GM23338 (cell line): ENCODE measurements at regions not wholly inside any gene's neighbourhood (a gene's known extent, or its start where the extent isn't known, plus 50 kb on each side); places are given as distances from the start of the nearest gene placed in this dataset.
"Not testable (repeated sequence)": the region's sequence is repeated elsewhere in the genome, so short reads cannot be mapped to it uniquely, and the experiment has no call there.

Experiments
- CREB1 ChIP-seq: fragments of 250-450 bp; sonication (Bioruptor Pico); IDR thresholded peaks from 2 replicates; pipeline ENCODE4 v1.5.0; 2020; ENCODE audit warnings: low read depth, mild to moderate bottlenecking, moderate library complexity
- EZH2 ChIP-seq: fragments of 200-600 bp; sonication (generic); IDR thresholded peaks from one replicate; pipeline ENCODE4 v1.8.0; 2017; ENCODE audit warnings: antibody characterized with exemption, mild to moderate bottlenecking, low read depth; ENCODE audit not compliant: unreplicated experiment
- EZH2phosphoT487 ChIP-seq: fragments of 200-600 bp; sonication (generic); IDR thresholded peaks from one replicate; pipeline ENCODE4 v1.8.1; 2018; ENCODE audit warnings: antibody characterized with exemption; ENCODE audit not compliant: unreplicated experiment
- JUNB ChIP-seq: IDR thresholded peaks from one replicate; pipeline ENCODE4 v1.6.1; 2016; ENCODE audit warnings: antibody characterized with exemption; ENCODE audit not compliant: unreplicated experiment
- POLR2AphosphoS5 ChIP-seq: IDR thresholded peaks from 2 replicates; pipeline ENCODE4 v1.6.1; 2016; ENCODE audit warnings: antibody characterized with exemption, low read depth
- TF ChIP-seq, protein P1 (sequence below), 2 experiments: fragments of 200-600 bp in 1 of 2; sonication (generic) in 1 of 2; conservative IDR thresholded peaks; 2 replicates each; pipeline versions ENCODE4 v1.5.1 to v1.6.1; 2016 to 2017; ENCODE audit warnings: antibody characterized with exemption in 2 of 2, low read depth in 2 of 2, mild to moderate bottlenecking in 2 of 2, moderate library complexity in 1 of 2
- TF ChIP-seq, protein P2 (sequence below): IDR thresholded peaks from one replicate; pipeline ENCODE4 v1.6.1; 2018; ENCODE audit warnings: antibody characterized with exemption; ENCODE audit not compliant: unreplicated experiment
- TF ChIP-seq, protein P3 (sequence below): IDR thresholded peaks from 2 replicates; pipeline ENCODE4 v1.6.1; 2016; ENCODE audit warnings: antibody characterized with exemption

- TF ChIP-seq, protein P1, sequence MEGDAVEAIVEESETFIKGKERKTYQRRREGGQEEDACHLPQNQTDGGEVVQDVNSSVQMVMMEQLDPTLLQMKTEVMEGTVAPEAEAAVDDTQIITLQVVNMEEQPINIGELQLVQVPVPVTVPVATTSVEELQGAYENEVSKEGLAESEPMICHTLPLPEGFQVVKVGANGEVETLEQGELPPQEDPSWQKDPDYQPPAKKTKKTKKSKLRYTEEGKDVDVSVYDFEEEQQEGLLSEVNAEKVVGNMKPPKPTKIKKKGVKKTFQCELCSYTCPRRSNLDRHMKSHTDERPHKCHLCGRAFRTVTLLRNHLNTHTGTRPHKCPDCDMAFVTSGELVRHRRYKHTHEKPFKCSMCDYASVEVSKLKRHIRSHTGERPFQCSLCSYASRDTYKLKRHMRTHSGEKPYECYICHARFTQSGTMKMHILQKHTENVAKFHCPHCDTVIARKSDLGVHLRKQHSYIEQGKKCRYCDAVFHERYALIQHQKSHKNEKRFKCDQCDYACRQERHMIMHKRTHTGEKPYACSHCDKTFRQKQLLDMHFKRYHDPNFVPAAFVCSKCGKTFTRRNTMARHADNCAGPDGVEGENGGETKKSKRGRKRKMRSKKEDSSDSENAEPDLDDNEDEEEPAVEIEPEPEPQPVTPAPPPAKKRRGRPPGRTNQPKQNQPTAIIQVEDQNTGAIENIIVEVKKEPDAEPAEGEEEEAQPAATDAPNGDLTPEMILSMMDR (conservative IDR thresholded peaks at IDR 0.05; ENCODE audit: low read depth in 2 of 2): not testable (repeated sequence)
- TF ChIP-seq, protein P2, sequence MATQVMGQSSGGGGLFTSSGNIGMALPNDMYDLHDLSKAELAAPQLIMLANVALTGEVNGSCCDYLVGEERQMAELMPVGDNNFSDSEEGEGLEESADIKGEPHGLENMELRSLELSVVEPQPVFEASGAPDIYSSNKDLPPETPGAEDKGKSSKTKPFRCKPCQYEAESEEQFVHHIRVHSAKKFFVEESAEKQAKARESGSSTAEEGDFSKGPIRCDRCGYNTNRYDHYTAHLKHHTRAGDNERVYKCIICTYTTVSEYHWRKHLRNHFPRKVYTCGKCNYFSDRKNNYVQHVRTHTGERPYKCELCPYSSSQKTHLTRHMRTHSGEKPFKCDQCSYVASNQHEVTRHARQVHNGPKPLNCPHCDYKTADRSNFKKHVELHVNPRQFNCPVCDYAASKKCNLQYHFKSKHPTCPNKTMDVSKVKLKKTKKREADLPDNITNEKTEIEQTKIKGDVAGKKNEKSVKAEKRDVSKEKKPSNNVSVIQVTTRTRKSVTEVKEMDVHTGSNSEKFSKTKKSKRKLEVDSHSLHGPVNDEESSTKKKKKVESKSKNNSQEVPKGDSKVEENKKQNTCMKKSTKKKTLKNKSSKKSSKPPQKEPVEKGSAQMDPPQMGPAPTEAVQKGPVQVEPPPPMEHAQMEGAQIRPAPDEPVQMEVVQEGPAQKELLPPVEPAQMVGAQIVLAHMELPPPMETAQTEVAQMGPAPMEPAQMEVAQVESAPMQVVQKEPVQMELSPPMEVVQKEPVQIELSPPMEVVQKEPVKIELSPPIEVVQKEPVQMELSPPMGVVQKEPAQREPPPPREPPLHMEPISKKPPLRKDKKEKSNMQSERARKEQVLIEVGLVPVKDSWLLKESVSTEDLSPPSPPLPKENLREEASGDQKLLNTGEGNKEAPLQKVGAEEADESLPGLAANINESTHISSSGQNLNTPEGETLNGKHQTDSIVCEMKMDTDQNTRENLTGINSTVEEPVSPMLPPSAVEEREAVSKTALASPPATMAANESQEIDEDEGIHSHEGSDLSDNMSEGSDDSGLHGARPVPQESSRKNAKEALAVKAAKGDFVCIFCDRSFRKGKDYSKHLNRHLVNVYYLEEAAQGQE: not testable (repeated sequence)
- not testable (repeated sequence) for TF ChIP-seq CREB1 (CRISPR knock-in tag); EZH2; POLR2AphosphoS5; JUNB; EZH2phosphoT487
- TF ChIP-seq, protein P3, sequence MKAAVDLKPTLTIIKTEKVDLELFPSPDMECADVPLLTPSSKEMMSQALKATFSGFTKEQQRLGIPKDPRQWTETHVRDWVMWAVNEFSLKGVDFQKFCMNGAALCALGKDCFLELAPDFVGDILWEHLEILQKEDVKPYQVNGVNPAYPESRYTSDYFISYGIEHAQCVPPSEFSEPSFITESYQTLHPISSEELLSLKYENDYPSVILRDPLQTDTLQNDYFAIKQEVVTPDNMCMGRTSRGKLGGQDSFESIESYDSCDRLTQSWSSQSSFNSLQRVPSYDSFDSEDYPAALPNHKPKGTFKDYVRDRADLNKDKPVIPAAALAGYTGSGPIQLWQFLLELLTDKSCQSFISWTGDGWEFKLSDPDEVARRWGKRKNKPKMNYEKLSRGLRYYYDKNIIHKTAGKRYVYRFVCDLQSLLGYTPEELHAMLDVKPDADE: not testable (repeated sequence)
These were observed 403.9 kb downstream of the ZNF33B start for GRCh38 chr10:42234506-42234905.
